Mammary epithelial cell (primary cell): ENCODE measurements at regions not wholly inside any gene's neighbourhood (a gene's known extent, or its start where the extent isn't known, plus 50 kb on each side); places are given as distances from the start of the nearest gene placed in this dataset.

Experiments used
- EZH2 ChIP-seq: IDR thresholded peaks from 2 replicates; pipeline ENCODE4 v1.6.1; 2012; ENCODE audit warnings: low read length, inconsistent platforms, borderline replicate concordance
- TF ChIP-seq, protein P1 (sequence below), 2 donors: IDR thresholded peaks in 1 of 2; conservative IDR thresholded peaks in 1 of 2; 2 replicates each; pipeline ENCODE4 v1.5.1; 2011 to 2012; ENCODE audit warnings: inconsistent platforms in 2 of 2, low read length in 2 of 2, mild to moderate bottlenecking in 2 of 2, control low read depth in 1 of 2, low read depth in 1 of 2; ENCODE audit not compliant: insufficient read depth in 1 of 2; ENCODE audit errors: extremely low read depth in 1 of 2

- TF ChIP-seq, protein P1, sequence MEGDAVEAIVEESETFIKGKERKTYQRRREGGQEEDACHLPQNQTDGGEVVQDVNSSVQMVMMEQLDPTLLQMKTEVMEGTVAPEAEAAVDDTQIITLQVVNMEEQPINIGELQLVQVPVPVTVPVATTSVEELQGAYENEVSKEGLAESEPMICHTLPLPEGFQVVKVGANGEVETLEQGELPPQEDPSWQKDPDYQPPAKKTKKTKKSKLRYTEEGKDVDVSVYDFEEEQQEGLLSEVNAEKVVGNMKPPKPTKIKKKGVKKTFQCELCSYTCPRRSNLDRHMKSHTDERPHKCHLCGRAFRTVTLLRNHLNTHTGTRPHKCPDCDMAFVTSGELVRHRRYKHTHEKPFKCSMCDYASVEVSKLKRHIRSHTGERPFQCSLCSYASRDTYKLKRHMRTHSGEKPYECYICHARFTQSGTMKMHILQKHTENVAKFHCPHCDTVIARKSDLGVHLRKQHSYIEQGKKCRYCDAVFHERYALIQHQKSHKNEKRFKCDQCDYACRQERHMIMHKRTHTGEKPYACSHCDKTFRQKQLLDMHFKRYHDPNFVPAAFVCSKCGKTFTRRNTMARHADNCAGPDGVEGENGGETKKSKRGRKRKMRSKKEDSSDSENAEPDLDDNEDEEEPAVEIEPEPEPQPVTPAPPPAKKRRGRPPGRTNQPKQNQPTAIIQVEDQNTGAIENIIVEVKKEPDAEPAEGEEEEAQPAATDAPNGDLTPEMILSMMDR (conservative IDR thresholded peaks at IDR 0.05 in 1 of 2, IDR thresholded peaks at IDR 0.05 in 1 of 2; ENCODE audit: extremely low read depth in 1 of 2, insufficient read depth in 1 of 2, low read depth in 1 of 2, low read length in 2 of 2): no peak
- TF ChIP-seq EZH2: no peak
These were observed 185.7 kb downstream of the TFEC start for GRCh38 chr7:115844857-115845256.
